HG02678 (cell line): ENCODE measurements at regions not wholly inside any gene's neighbourhood (a gene's known extent, or its start where the extent isn't known, plus 50 kb on each side); places are given as distances from the start of the nearest gene placed in this dataset.
"Not testable (repeated sequence)": the region's sequence is repeated elsewhere in the genome, so short reads cannot be mapped to it uniquely, and the experiment has no call there.

Source experiments
- ATAC-seq: cut with Tn5 transposase; IDR thresholded peaks from one replicate; pipeline ENCODE4 v1.9.1; 2021; ENCODE audit warnings: mild to moderate bottlenecking, moderate library complexity; ENCODE audit not compliant: unreplicated experiment

DNA sequence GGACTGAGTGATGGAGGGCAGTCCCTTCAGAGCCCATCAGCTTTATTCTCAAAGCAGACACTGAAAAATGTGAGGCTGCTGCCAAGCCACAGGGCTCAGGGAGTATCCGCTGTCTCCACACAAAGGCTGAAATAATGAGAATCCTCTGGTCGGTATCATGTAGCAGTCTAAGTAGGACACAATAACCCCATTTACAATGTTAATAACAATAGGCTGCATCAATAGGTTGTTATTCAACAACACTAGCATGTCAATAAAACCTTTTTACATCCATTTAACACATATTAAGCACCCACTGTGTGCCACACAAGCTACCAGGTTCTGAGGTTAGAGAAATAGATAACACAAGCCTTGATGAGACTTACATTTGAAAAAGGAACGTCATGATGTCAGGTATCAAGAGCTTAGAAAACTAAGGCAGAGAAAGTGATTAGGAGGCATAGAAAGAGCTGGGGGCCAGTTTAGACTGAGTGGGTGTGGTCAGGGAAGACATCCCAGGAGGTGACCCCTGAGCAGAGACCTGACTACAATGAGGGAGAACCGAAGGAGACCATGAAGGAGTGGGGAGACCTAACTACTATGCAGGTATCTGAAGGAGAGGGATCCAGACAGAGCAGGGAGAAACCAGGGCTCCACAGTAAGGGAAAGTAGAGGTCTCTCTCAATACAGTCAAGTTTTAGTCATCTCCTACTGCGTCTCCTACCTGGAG lies 140.1 kb upstream of the GRIA1 start:
- ATAC-seq: no peak

- peak; percentile 90 for ATAC-seq
These were observed 137.7 kb upstream of the GRIA1 start for GRCh38 chr5:153352685-153353219.

GRCh38 chr5:153357493-153358112 lies 132.9 kb upstream of the GRIA1 start:
- no peak for ATAC-seq

DNA sequence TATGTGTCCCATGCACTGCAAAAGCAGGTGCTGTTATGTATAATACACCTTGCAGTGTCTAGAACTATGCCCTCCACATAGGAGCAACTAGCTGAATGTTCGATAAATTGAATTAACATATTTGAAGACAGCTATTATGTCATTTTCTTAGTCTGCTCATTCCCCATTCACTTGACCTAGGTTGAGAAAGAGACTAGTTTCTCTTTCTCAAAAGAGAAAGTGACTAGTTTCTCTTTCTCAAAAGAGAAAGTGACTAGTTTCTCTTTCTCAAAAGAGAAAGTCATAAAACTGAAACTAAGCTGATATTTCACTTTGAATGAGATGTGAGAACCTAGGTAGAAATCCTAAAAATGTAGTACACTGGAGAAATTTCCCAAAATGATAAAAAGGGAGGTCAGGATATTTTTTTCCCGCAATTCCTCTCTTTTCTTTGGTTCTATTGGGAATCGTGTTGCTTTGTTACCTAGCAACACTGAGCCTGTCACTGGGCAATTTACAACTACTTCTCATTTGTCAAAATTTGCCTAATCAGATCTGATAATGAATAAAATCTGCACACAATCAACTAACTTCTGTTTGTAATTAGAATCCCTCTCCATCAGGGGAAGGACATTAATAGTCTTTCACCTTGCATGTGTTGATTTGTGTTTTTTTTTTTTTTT lies 132.0 kb upstream of the GRIA1 start:
- ATAC-seq: peak; percentile 92

- ATAC-seq: no peak
These were observed 129.6 kb upstream of the GRIA1 start for GRCh38 chr5:153360860-153361259.

- no peak for ATAC-seq
These were observed 128.6 kb upstream of the GRIA1 start for GRCh38 chr5:153361735-153362409.

- peak; percentile 62 for ATAC-seq
These were observed 124.9 kb upstream of the GRIA1 start for GRCh38 chr5:153365547-153365946.

- ATAC-seq: no peak
These were observed 123.0 kb upstream of the GRIA1 start for GRCh38 chr5:153367466-153367865.

DNA sequence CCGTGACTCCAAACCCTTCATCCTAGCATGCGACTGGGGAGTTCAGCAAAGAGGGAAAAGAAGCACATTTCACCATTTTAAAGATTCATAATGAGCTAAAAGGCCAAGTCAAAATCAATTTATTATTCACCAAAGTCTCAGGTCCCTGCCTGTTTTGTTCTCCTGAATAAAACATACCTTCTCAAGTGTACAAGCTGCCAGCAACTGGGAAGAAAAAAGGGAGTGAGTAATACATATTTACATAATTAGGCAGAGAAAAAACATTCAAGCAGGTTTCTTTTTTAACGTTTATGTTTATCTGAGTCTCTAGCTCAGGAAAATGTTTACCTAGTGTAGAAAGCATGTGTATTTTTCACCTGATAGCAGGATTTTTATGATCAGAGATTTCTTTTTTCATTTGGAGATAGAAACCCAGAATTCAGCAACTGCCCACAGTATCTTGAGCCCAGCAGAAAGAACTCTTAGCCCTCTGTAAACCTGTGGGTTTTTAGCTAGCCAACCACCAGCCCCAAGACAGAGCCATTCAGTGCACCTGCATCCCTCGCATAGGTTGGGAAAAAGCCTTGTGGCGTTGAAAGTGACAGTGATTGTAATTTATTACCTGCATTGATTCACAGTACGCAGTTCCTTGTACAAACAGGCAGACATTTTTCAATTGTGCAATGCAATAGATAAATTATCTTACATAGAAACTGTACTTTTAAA lies 117.9 kb upstream of the GRIA1 start:
- ATAC-seq: no peak

- no peak for ATAC-seq
These were observed 117.4 kb upstream of the GRIA1 start for GRCh38 chr5:153373130-153373498.

DNA sequence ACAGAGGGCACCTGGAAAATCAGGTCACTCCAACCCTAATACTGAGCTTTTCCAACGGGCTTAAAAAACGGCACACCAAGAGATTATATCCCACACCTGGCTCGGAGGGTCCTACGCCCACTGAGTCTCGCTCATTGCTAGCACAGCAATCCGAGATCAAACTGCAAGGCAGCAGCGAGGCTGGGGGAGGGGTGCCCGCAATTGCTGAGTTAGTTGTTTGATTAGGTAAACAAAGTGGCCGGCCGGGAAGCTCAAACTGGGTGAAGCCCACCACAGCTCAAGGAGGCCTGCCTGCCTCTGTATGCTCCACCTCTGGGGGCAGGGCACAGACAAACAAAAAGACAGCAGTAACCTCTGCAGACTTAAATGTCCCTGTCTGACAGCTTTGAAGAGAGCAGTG lies 108.8 kb upstream of the GRIA1 start:
- not testable (repeated sequence) for ATAC-seq

GRCh38 chr5:153390569-153390968 lies 99.9 kb upstream of the GRIA1 start:
- ATAC-seq: no peak

DNA sequence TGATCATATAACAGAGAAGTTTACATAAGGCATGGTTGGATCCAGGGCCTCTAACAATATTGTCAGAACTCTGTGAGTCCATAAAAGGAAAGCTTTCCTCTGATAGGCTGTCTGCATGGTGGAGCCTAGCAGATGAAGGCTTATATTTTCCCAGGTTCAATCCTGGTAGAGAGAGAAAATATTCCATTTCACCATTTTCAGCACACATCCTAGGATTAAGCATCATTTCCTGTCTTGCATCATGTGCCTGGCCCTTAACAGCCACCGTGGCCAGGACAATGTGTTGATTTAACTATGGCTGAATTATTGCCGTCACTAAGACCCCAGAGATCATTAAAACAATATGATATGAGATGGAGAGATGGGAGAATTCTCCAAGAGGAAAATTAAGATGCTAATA lies 90.9 kb upstream of the GRIA1 start:
- ATAC-seq: no peak

- no peak for ATAC-seq
These were observed 89.5 kb upstream of the GRIA1 start for GRCh38 chr5:153400931-153401330.

- no peak for ATAC-seq
These were observed 87.9 kb upstream of the GRIA1 start for GRCh38 chr5:153402550-153402949.

DNA sequence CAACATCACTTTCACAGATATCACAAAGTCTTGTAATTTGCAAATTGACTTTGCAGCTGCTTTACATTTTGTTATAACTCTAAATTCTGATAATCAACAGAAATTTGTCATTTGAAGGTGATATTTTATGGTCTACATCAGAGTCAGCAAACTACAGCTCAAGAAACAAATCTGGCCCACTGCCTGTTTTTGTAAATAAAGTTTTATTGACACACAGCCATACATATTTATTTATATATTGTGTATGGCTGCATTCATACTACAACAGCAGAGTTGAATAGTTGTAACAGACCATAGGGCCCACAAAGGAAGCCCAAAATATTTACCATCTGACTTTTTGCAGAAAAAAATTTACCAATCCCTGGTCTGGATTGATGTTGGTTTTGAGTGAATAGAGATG lies 87.0 kb upstream of the GRIA1 start:
- ATAC-seq: no peak

- no peak for ATAC-seq
These were observed 85.7 kb upstream of the GRIA1 start for GRCh38 chr5:153404747-153405146.

DNA sequence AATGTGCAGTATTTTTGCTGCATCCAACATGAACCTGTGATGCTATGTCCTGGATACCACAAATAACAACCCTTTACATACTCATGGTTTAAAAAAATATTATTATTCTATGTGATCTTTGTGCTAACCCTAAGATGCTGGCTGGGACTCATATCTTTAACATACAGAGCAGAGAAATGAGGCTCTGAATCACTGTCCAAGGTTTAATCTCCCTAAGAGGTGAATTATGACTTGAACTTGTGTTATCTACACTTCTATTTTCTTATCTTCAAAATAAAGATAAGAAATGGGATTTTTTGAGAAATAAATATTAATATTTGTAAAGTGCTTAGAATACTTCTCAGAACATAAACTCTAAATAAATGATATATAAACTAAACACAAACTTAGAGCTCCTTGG lies 68.8 kb upstream of the GRIA1 start:
- no peak for ATAC-seq

DNA sequence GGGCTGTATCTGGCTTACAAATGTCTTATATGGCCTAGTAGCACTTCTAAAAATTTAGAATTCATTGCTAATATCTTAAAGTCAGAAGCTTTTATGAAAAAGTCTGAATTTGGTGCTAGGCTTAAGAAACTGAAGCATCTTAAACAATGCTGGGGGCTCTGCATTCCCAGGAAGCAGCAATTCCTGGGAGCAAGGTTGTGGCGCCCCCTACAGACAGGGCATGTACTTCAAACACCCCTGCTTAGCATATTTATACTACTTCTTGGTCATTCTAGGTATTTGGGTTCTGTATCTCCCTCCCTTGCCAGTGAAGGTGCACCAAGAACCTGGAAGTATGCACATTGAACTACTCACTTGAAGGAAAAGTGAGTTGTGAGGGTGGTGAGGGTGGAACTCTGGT lies 64.6 kb upstream of the GRIA1 start:
- no peak for ATAC-seq

- ATAC-seq: peak; percentile 87
These were observed 60.6 kb upstream of the GRIA1 start for GRCh38 chr5:153429761-153430380.
